GM12878 (cell line): ENCODE measurements at regions not wholly inside any gene's neighbourhood (a gene's known extent, or its start where the extent isn't known, plus 50 kb on each side); places are given as distances from the start of the nearest gene placed in this dataset.

Experiments
- ATAC-seq: fragments of 200-7000 bp; cut with Tn5 transposase; 3 replicates; pipeline ENCODE4 v1.9.1; 2020; ENCODE audit warnings: mild to moderate bottlenecking, moderate library complexity
- BruUV-seq: library from RNA; stranded (reverse); fragments of 400-500 nt; replicated peaks from 2 replicates; lab custom pipeline; 2021; lab: Mats Ljungman, UMichigan
- CTCF ChIA-PET: fragments of 300-600 bp; sonication (Branson Sonifier 250); formaldehyde crosslinking; extraction: SDS; loops from one replicate; lab custom pipeline; 2021; ENCODE audit warnings: inconsistent platforms; lab: Yijun Ruan, JAX
- POLR2A ChIA-PET: fragments of 350-600 bp; formaldehyde crosslinking; extraction: SDS; loops from one replicate; lab custom pipeline; 2021; ENCODE audit warnings: inconsistent platforms; lab: Charles Lee
- RAD21 ChIA-PET: fragments of 300-600 bp; sonication (Branson Sonifier 250); formaldehyde crosslinking; loops from one replicate; lab custom pipeline; 2023; ENCODE audit warnings: antibody characterized with exemption; ENCODE audit not compliant: unreplicated experiment; lab: Charles Lee
- SMC1A ChIA-PET: fragments of 300-600 bp; sonication (Branson Sonifier 250); formaldehyde crosslinking; loops from one replicate; lab custom pipeline; 2023; ENCODE audit not compliant: unreplicated experiment, uncharacterized antibody; lab: Charles Lee
- DNase-seq: peaks from one replicate; pipeline ENCODE4 v3.0.0-alpha.2; 2011; ENCODE audit warnings: low read depth, low spot score
- FAIRE-seq: peaks from 3 replicates; lab custom pipeline; 2011; peaks lifted over from hg19 to GRCh38; lab: Jason Lieb, UNC
- H2AFZ ChIP-seq: 2 replicates; pipeline ENCODE4 v1.6.0; 2011; ENCODE audit warnings: low read depth, low read length, control low read depth; ENCODE audit not compliant: control insufficient read depth
- H3K27ac ChIP-seq: 2 replicates; pipeline ENCODE4 v1.5.1; 2011; ENCODE audit warnings: control low read depth; ENCODE audit not compliant: control insufficient read depth, insufficient read depth
- H3K27me3 ChIP-seq, 2 experiments: replicated peaks in 1 of 2; 2 replicates each; pipeline versions ENCODE4 v1.6.0 to v1.6.1; 2011; ENCODE audit warnings: low read length in 1 of 2; ENCODE audit not compliant: control insufficient read depth in 2 of 2, insufficient read depth in 2 of 2
- H3K36me3 ChIP-seq, 2 experiments: 2 replicates each; pipeline ENCODE4 v1.5.1; 2011; ENCODE audit warnings: low read length in 1 of 2; ENCODE audit not compliant: control insufficient read depth in 2 of 2, insufficient read depth in 2 of 2
- H3K4me1 ChIP-seq: 2 replicates; pipeline ENCODE4 v1.6.1; 2011; ENCODE audit warnings: mild to moderate bottlenecking, low read length, moderate library complexity, mixed read lengths; ENCODE audit not compliant: control insufficient read depth, insufficient read depth
- H3K4me2 ChIP-seq: 2 replicates; pipeline ENCODE4 v1.6.0; 2011; ENCODE audit warnings: control low read depth; ENCODE audit not compliant: control insufficient read depth, insufficient read depth
- H3K4me3 ChIP-seq: fragments of 200-600 bp; sonication (generic); 2 replicates; pipeline ENCODE4 v1.5.1; 2016
- H3K79me2 ChIP-seq: 2 replicates; pipeline ENCODE4 v1.6.0; 2011; ENCODE audit warnings: low read length; ENCODE audit not compliant: control insufficient read depth, insufficient read depth
- H3K9ac ChIP-seq: 2 replicates; pipeline ENCODE4 v1.8.0; 2011; ENCODE audit warnings: low read length, control low read depth, mixed read lengths; ENCODE audit not compliant: control insufficient read depth, insufficient read depth
- H3K9me3 ChIP-seq: replicated peaks from 3 replicates; pipeline ENCODE4 v1.5.1; 2011; ENCODE audit warnings: mild to moderate bottlenecking, low read length; ENCODE audit not compliant: control insufficient read depth, insufficient read depth
- H4K20me1 ChIP-seq: 2 replicates; pipeline ENCODE4 v1.6.0; 2011; ENCODE audit not compliant: control insufficient read depth, insufficient read depth
- IRF4 ChIP-seq: IDR thresholded peaks from 2 replicates; pipeline ENCODE4 v1.6.1; 2011; ENCODE audit warnings: low read depth, low read length
- KAT2A ChIP-seq: conservative IDR thresholded peaks from 2 replicates; pipeline ENCODE4 v1.6.1; 2011; ENCODE audit warnings: low read depth, low read length; ENCODE audit not compliant: control insufficient read depth
- KLF5 ChIP-seq: fragments of 450-650 bp; IDR thresholded peaks from 2 replicates; pipeline ENCODE4 v1.6.1; 2014; ENCODE audit warnings: mild to moderate bottlenecking; ENCODE audit not compliant: partially characterized antibody
- STAT3 ChIP-seq: IDR thresholded peaks from 2 replicates; pipeline ENCODE4 v1.6.1; 2011; ENCODE audit warnings: low read depth, low read length, improper control_type of control experiment
- WGBS: methylation state at CpG from one replicate; pipeline ENCODE4 v1.1.6; 2016; ENCODE audit warnings: low lambda C conversion rate; ENCODE audit not compliant: insufficient replicate concordance, insufficient coverage; ENCODE audit errors: missing lambda C conversion rate; 5-methylcytosine and 5-hydroxymethylcytosine counted together
- in situ Hi-C: fragments of 300-500 bp; cut with MboI; formaldehyde crosslinking; loops from 9 replicates; pipeline ENCODE4 v1.14.3; 2018; ENCODE audit warnings: mixed read lengths
- intact Hi-C: fragments of 100-400 bp; cut with micrococcal nuclease; formaldehyde crosslinking; loops from one replicate; pipeline ENCODE4 v1.14.2; 2022; ENCODE audit not compliant: unreplicated experiment
- TF ChIP-seq, protein P1 (sequence below): IDR thresholded peaks from 2 replicates; pipeline ENCODE4 v1.6.1; 2011; ENCODE audit warnings: low read depth, low read length, improper control_type of control experiment, borderline replicate concordance
- TF ChIP-seq, protein P2 (sequence below), 3 experiments: IDR thresholded peaks in 2 of 3; conservative IDR thresholded peaks in 1 of 3; 2 replicates each; pipeline ENCODE4 v1.5.1; 2011; ENCODE audit warnings: low read depth in 3 of 3, low read length in 3 of 3, mild to moderate bottlenecking in 3 of 3, control low read depth in 2 of 3, moderate library complexity in 2 of 3, inconsistent platforms in 1 of 3, mixed read lengths in 1 of 3; ENCODE audit not compliant: control insufficient read depth in 2 of 3, insufficient read depth in 1 of 3; ENCODE audit errors: extremely low read depth in 1 of 3

DNA sequence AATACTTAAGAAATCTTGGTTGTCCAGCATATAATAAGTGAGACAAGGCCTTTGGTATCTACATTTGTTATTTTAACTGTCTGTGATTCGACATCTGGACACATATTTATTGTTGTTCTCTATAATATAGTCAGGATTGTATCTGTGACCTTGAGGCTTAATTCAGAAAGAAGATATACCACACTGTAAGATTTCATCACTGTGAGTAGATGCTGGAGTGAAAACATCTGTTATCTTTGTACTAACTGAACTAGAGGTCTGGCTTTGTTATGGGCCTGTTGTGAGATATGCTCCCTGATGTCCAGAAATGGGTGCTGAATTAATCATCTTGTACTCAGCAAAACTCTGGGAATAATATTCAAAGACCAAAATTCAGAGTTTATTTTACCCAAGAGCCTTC, 148.5 kb downstream of the ISOC1 start:
- no peak for ATAC-seq
- no peak overlapping the region for H3K4me2 ChIP-seq
- no peak overlapping the region for H2AFZ ChIP-seq
- H3K9ac ChIP-seq, result no peak overlapping the region
- CTCF ChIA-PET, result no interaction called here
- no peak overlapping the region for H3K27ac ChIP-seq
- in situ Hi-C loops, result no loop called here
- H3K36me3 ChIP-seq, result no peaks in the 10 kb centered on the region
- no peaks in the 10 kb centered on the region for H4K20me1 ChIP-seq
- no peaks in the 10 kb centered on the region for H3K27me3 ChIP-seq
- POLR2A ChIA-PET, result no interaction called here
- RAD21 ChIA-PET, result no interaction called here
- SMC1A ChIA-PET, result no interaction called here
- 0% methylated on average over 1 of the region's 1 CpG for WGBS
- TF ChIP-seq IRF4, result no peak
- TF ChIP-seq, all 136 proteins: peak for 0
- intact Hi-C loops, result no loop called here
- Histone ChIP-seq H3K9me3 (no peaks in the 10 kb centered on the region), H3K4me1 (no peaks in the 10 kb centered on the region), H3K4me3 (no peak overlapping the region), H3K79me2 (no peaks in the 10 kb centered on the region)
- DNase-seq (no peak), FAIRE-seq (no peak)
- no TSS peak for BruUV-seq

DNA sequence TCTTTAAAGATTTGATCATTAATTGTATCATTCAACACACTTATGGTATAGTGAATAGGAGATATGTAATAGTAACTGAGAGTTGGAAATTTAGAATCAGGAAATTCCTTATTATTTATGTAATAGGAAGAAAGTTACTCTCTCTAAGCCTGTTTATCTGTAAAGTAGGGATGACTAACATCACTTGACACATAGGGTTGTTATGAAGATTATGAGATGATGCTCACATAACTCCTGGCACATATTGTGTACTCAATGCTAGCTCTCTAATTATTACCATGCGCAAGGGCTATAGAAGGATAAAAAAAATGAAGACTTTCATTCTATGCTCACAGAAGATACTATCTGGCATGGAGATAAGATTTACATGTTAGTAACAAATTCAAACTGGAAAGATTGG, 149.9 kb downstream of the ISOC1 start:
- RAD21 ChIA-PET, result no interaction called here
- in situ Hi-C loops, result no loop called here
- FAIRE-seq (no peak), DNase-seq (no peak), ATAC-seq (no peak)
- no peaks in the 10 kb centered on the region for H4K20me1 ChIP-seq
- BruUV-seq, result no TSS peak
- H3K4me3 ChIP-seq, result no peak overlapping the region
- no peaks in the 10 kb centered on the region for H3K79me2 ChIP-seq
- H3K9ac ChIP-seq, result no peak overlapping the region
- intact Hi-C loops, result no loop called here
- no peaks in the 10 kb centered on the region for H3K27me3 ChIP-seq
- CTCF ChIA-PET, result no interaction called here
- no peak overlapping the region for H3K4me2 ChIP-seq
- SMC1A ChIA-PET, result interaction anchor here (0.6 kb wide), 1 partner anchor 421 kb away, joined by 3 read pairs; no protein-coding TSS in a partner anchor
- WGBS, result 96% methylated on average over 1 of the region's 1 CpG
- H3K27ac ChIP-seq, result no peak overlapping the region
- TF ChIP-seq, protein P1, sequence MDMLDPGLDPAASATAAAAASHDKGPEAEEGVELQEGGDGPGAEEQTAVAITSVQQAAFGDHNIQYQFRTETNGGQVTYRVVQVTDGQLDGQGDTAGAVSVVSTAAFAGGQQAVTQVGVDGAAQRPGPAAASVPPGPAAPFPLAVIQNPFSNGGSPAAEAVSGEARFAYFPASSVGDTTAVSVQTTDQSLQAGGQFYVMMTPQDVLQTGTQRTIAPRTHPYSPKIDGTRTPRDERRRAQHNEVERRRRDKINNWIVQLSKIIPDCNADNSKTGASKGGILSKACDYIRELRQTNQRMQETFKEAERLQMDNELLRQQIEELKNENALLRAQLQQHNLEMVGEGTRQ, result no peak
- TF ChIP-seq STAT3 (no peak), KAT2A (no peak), KLF5 (no peak)
- TF ChIP-seq, protein P2, sequence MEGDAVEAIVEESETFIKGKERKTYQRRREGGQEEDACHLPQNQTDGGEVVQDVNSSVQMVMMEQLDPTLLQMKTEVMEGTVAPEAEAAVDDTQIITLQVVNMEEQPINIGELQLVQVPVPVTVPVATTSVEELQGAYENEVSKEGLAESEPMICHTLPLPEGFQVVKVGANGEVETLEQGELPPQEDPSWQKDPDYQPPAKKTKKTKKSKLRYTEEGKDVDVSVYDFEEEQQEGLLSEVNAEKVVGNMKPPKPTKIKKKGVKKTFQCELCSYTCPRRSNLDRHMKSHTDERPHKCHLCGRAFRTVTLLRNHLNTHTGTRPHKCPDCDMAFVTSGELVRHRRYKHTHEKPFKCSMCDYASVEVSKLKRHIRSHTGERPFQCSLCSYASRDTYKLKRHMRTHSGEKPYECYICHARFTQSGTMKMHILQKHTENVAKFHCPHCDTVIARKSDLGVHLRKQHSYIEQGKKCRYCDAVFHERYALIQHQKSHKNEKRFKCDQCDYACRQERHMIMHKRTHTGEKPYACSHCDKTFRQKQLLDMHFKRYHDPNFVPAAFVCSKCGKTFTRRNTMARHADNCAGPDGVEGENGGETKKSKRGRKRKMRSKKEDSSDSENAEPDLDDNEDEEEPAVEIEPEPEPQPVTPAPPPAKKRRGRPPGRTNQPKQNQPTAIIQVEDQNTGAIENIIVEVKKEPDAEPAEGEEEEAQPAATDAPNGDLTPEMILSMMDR (IDR thresholded peaks at IDR 0.05 in 2 of 3, conservative IDR thresholded peaks at IDR 0.05 in 1 of 3; ENCODE audit: control insufficient read depth in 2 of 3, extremely low read depth in 1 of 3, insufficient read depth in 1 of 3, low read depth in 3 of 3, low read length in 3 of 3), result no peak
- no peak overlapping the region for H2AFZ ChIP-seq
- H3K4me1 ChIP-seq, result no peaks in the 10 kb centered on the region
- no peaks in the 10 kb centered on the region for H3K9me3 ChIP-seq
- POLR2A ChIA-PET, result no interaction called here
- H3K36me3 ChIP-seq, result no peaks in the 10 kb centered on the region
